Lower lobe of right lung (tissue), 2 donors: ENCODE measurements at regions not wholly inside any gene's neighbourhood (a gene's known extent, or its start where the extent isn't known, plus 50 kb on each side); places are given as distances from the start of the nearest gene placed in this dataset.
"Not testable (repeated sequence)": the region's sequence is repeated elsewhere in the genome, so short reads cannot be mapped to it uniquely, and the experiment has no call there.

Experiments
- ATAC-seq, 2 donors: fragments of 200-7000 bp; cut with Tn5 transposase; one replicate each; pipeline ENCODE4 v1.9.1; 2020 to 2022; ENCODE audit warnings: mild to moderate bottlenecking in 2 of 2, moderate library complexity in 2 of 2
- DNase-seq: peaks from one replicate; pipeline ENCODE4 v3.0.0-alpha.2; 2020
- H3K27ac ChIP-seq: fragments of 200-600 bp; one replicate; pipeline ENCODE4 v1.8.0; 2022
- H3K27me3 ChIP-seq: fragments of 200-600 bp; one replicate; pipeline ENCODE4 v1.8.0; 2022; ENCODE audit warnings: low read depth
- H3K36me3 ChIP-seq: fragments of 200-600 bp; one replicate; pipeline ENCODE4 v1.8.0; 2022; ENCODE audit warnings: mild to moderate bottlenecking
- H3K4me1 ChIP-seq: fragments of 200-600 bp; one replicate; pipeline ENCODE4 v1.8.0; 2022
- H3K4me3 ChIP-seq: fragments of 200-600 bp; one replicate; pipeline ENCODE4 v1.8.0; 2022; ENCODE audit warnings: mild to moderate bottlenecking
- H3K9me3 ChIP-seq: fragments of 200-600 bp; one replicate; pipeline ENCODE4 v1.8.0; 2022
- intact Hi-C: fragments of 100-400 bp; cut with DNase I; formaldehyde crosslinking; loops from one replicate; pipeline ENCODE4 v1.11.0; 2022
- TF ChIP-seq, protein P1 (sequence below): fragments of 200-600 bp; IDR thresholded peaks from one replicate; pipeline ENCODE4 v1.8.0; 2022; ENCODE audit warnings: antibody characterized with exemption, mild to moderate bottlenecking
- donor health status: DM: no; HTN: yes; CAD: no; lungs with severe emphysema.

DNA sequence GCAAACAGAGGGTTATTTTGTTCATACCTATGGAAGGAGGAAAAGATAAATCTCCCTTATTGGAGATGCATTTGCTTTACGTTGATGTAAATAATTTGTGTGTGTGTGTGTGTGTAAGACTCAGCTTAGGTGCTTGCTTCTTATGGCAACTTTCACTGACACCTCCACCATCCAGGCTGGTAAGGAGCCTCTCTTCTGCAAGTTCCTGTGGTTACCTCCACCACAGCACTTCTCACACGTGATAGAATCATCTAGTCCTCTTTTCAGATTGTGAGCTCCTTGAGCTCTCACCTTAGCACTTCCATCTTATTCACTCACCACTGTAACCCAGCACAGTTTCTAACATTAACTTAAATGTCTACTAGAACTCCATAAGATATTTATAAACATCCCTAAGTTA lies 553.7 kb downstream of the FGF13 start:
- Histone ChIP-seq H3K27ac (no peak overlapping the region), H3K4me3 (no peak overlapping the region), H3K27me3 (no peaks in the 10 kb centered on the region), H3K9me3 (no peaks in the 10 kb centered on the region), H3K36me3 (no peaks in the 10 kb centered on the region), H3K4me1 (no peaks in the 10 kb centered on the region)
- TF ChIP-seq, protein P1, sequence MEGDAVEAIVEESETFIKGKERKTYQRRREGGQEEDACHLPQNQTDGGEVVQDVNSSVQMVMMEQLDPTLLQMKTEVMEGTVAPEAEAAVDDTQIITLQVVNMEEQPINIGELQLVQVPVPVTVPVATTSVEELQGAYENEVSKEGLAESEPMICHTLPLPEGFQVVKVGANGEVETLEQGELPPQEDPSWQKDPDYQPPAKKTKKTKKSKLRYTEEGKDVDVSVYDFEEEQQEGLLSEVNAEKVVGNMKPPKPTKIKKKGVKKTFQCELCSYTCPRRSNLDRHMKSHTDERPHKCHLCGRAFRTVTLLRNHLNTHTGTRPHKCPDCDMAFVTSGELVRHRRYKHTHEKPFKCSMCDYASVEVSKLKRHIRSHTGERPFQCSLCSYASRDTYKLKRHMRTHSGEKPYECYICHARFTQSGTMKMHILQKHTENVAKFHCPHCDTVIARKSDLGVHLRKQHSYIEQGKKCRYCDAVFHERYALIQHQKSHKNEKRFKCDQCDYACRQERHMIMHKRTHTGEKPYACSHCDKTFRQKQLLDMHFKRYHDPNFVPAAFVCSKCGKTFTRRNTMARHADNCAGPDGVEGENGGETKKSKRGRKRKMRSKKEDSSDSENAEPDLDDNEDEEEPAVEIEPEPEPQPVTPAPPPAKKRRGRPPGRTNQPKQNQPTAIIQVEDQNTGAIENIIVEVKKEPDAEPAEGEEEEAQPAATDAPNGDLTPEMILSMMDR = no peak
- ATAC-seq (no peak), DNase-seq (no peak)
- intact Hi-C loops = no loop called here

GRCh38 chrX:138191998-138192397 lies 519.5 kb downstream of the FGF13 start:
- H3K9me3 ChIP-seq = no peaks in the 10 kb centered on the region
- DNase-seq (no peak), ATAC-seq (no peak)
- H3K36me3 ChIP-seq = no peaks in the 10 kb centered on the region
- no peaks in the 10 kb centered on the region for H3K27me3 ChIP-seq
- H3K4me3 ChIP-seq = no peak overlapping the region
- no peaks in the 10 kb centered on the region for H3K4me1 ChIP-seq
- intact Hi-C loops = no loop called here
- TF ChIP-seq, protein P1 = no peak
- H3K27ac ChIP-seq = no peak overlapping the region

DNA sequence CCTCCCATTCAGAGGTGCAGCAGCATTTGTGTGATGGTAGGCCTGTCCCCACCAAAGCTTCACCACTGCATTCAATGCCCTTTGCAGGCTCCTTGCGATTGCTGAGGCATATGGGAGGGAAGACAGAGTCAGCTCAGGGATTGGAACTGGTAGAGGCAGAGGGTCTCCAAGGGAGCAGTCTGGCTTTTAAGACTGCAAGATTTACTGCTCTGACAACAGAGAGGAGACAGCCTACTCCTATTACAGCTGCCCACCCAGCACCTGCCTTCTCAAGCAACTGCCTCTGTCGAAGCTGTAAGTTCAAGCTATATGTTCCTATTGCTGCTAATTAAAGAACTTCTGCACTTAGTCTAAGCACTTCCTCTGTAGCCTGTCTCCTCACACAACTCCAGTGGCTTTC lies 481.8 kb downstream of the FGF13 start:
- H3K4me3 ChIP-seq = no peak overlapping the region
- ATAC-seq = no peak
- intact Hi-C loops = no loop called here

GRCh38 chrX:138240266-138240665 lies 471.3 kb downstream of the FGF13 start:
- ATAC-seq (no peak), DNase-seq (no peak)
- H3K9me3 ChIP-seq = no peaks in the 10 kb centered on the region
- no peak overlapping the region for H3K27ac ChIP-seq
- no peaks in the 10 kb centered on the region for H3K4me1 ChIP-seq
- no peak overlapping the region for H3K4me3 ChIP-seq
- TF ChIP-seq, protein P1 = no peak
- intact Hi-C loops = no loop called here
- H3K27me3 ChIP-seq = no peaks in the 10 kb centered on the region
- H3K36me3 ChIP-seq = no peaks in the 10 kb centered on the region

More for the DNA sequence above, 481.8 kb downstream of the FGF13 start:
- no peak overlapping the region for H3K27ac ChIP-seq
- H3K36me3 ChIP-seq = no peaks in the 10 kb centered on the region
- TF ChIP-seq, protein P1 = no peak
- no peak for DNase-seq
- no peaks in the 10 kb centered on the region for H3K9me3 ChIP-seq
- H3K4me1 ChIP-seq = no peaks in the 10 kb centered on the region
- no peaks in the 10 kb centered on the region for H3K27me3 ChIP-seq

- Histone ChIP-seq H3K9me3 (no peaks in the 10 kb centered on the region), H3K27ac (no peak overlapping the region), H3K36me3 (no peaks in the 10 kb centered on the region), H3K4me1 (no peaks in the 10 kb centered on the region), H3K27me3 (no peaks in the 10 kb centered on the region), H3K4me3 (no peak overlapping the region)
- ATAC-seq (no peak), DNase-seq (no peak)
- TF ChIP-seq, protein P1 = no peak
- intact Hi-C loops = no loop called here
These were observed 457.5 kb downstream of the FGF13 start for GRCh38 chrX:138254001-138254400.

- no peaks in the 10 kb centered on the region for H3K27me3 ChIP-seq
- intact Hi-C loops = no loop called here
- no peaks in the 10 kb centered on the region for H3K36me3 ChIP-seq
- DNase-seq (no peak), ATAC-seq (no peak)
- no peaks in the 10 kb centered on the region for H3K4me1 ChIP-seq
- H3K4me3 ChIP-seq = no peak overlapping the region
- H3K9me3 ChIP-seq = no peaks in the 10 kb centered on the region
- no peak overlapping the region for H3K27ac ChIP-seq
- TF ChIP-seq, protein P1 = no peak
These were observed 456.1 kb downstream of the FGF13 start for GRCh38 chrX:138255373-138255772.

GRCh38 chrX:138264095-138264494 lies 447.4 kb downstream of the FGF13 start:
- intact Hi-C loops, H3K4me1 ChIP-seq, H3K27ac ChIP-seq, DNase-seq, H3K9me3 ChIP-seq, H3K27me3 ChIP-seq, H3K36me3 ChIP-seq, ATAC-seq, H3K4me3 ChIP-seq: not testable (repeated sequence)
